NCI-H2196 (cell line): ENCODE measurements at regions not wholly inside any gene's neighbourhood (a gene's known extent, or its start where the extent isn't known, plus 50 kb on each side); places are given as distances from the start of the nearest gene placed in this dataset.

Experiments used
- DNase-seq: peaks from one replicate; lab custom pipeline; 2025; ENCODE audit not compliant: unreplicated experiment; lab: John Stamatoyannopoulos, UW

DNA sequence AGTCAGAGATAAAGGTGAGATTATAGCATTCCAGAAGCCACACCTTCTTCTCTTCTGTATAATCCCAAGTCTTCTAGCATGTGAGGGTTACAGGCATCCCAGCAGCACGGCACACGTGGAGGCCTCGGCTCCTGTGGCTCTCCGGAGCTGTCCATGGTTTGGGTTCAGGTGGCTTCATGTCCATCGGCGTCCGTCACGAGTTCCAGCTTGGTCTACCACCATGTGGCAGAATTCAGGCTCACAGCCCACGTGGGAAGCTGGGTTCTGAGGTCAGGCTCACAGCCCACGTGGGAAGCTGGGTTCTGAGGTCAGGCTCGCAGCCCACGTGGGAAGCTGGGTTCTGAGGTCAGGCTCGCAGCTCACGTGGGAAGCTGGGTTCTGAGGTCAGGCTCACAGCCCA lies 378.3 kb upstream of the SALL3 start:
- no peak for DNase-seq

DNA sequence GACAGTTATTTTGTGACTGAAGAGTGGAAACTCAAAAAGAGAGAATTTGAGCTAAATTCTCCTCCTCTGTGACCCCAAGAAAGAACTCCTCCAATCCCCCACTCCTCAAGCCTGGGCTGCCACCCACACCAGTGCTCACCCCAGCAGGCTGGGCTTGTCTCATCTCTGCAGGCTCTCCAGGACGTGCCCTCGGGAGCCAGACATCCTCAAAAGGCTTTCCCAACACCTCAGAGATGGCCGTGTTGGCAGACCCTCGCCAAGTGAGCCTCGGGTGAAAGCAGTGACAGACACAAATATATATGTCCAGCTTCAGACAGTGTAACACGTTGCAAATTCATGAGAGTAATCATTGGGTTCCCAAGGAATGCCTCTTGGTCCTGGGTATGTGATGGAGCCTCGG lies 377.7 kb upstream of the SALL3 start:
- DNase-seq = no peak

DNA sequence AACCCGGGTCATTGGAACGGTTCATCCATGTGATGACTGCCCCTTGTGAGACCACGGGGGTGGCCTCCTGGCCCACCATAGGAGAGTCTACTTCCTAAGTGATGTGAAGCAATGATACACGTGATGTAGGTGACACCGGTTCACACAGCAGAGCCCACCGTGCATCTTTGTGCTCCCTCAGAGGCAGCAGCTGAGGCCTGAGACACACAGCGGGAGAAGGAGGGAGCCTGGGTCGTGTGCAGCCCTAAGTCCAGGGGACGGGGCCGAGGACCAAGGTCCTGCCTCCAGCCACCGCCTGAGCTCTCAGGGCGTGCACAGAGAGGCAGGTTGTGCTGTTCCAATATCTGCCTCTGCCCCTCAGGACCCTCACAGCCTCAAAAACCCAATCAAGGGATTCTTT lies 377.2 kb upstream of the SALL3 start:
- no peak for DNase-seq

DNA sequence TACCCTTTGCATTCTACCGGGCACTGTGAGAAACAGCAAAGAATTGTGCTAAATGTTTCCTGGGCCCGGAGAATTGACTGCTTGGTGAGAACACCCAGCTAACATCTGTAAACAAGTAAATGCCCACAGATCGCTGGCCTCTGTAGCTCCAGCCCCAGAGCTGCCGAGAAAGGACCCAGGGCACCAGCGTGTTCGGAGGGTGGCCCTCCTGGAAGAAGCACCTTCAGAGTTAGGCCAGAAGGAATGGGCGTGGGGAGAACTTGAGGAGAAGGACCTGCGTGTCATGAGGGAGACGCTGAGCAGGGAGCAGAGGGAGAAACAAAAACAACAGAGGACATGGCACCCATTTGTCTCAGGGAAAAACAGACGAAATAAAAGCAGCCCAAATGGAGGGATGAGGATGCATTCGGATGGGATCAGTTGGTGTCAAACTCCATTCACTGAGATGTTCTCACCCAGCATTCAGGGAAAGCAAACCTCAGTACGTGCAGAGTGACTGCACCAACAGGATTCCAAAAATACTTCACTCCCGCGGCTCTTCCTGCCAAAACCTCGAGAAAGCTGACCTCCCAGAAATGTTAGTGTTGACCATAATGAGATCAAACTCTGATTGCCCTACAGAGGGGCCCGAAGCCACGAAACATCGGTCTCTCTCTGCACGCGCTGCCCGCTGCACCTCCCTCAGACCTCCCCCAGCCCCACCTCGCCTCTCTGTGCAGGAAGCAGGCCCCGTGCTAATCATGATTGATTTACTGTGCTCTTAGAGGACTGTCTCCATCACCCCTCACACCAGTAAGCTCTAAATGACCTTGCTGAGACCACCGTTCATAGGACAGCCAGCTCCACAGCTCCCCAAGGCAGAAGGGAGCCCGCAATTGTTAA lies 376.3 kb upstream of the SALL3 start:
- DNase-seq = no peak

DNA sequence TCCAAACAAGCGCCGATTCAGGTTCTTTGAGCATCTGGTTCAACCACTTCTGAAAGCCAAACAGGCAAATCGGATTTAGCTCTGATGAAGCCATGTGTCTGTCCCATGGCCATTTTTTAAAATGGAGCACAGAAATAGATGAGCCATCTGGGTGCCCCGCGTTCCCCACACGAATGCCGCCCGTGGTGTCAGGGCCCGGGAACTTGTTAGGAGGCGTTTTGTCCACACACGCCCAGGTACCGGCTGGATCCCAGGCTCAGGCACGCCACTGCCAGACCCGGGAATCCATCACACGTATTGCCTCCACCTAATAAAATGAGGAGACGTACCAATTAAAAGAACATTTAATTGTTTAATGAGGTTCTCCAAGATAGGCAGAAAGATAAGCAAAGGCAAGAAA lies 374.4 kb upstream of the SALL3 start:
- DNase-seq = no peak

DNA sequence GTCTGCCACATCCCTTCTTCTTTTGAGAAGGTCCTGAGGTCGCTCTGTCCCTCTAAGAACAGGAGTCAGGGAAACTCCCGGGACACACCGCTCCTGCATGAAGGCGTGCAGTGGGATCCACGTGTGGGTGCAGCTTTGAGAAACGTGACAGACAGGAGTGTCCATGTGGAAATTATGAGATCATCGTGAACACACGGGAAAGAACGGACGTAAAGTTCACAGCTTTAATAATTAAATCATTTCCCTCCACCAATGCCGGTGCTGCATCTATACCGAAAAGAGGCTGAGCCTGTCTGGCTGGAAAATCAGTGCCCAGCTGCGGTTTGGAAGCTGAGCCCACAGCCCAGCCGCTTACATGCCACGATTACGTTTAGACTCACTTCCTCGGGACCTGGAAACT lies 372.4 kb upstream of the SALL3 start:
- DNase-seq = no peak

DNA sequence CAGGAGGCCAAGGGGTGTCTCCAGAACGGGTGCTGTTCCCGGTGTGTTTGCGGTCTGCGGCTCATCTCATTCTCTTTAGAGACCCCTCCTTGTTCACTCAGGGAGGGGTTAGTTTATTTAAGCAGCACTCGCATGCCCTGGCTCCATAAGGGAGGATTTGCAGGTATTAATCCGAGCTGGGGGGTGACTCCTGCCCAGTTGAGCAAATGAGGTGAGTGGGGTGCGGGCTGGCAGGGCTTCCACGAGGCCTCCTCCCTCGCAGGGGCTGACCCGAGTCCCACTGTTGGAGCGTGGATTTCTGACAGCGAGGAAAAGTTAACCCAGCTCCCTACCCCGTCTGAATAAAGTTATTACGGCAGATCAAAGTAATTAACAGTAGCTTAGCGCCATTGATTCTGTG lies 371.8 kb upstream of the SALL3 start:
- DNase-seq = no peak

DNA sequence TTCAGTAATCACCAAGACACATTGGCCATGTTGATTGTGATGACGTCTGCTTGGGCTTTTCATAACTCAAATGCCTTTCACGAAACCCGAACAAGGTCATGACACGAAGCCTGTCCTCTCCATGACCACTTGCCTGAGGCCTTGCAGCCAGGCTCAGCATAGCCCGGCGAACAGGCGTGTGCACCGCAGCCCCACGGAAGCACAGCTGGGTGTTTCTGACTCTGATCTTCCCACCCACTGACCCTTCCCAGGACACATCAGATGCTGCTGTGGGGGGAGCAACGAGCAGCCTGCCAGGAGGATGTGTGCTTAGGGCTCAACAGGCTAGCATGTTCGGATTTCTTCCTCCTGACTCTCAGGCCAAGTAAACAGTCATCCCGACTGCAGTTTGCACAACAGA lies 369.4 kb upstream of the SALL3 start:
- DNase-seq = no peak

DNA sequence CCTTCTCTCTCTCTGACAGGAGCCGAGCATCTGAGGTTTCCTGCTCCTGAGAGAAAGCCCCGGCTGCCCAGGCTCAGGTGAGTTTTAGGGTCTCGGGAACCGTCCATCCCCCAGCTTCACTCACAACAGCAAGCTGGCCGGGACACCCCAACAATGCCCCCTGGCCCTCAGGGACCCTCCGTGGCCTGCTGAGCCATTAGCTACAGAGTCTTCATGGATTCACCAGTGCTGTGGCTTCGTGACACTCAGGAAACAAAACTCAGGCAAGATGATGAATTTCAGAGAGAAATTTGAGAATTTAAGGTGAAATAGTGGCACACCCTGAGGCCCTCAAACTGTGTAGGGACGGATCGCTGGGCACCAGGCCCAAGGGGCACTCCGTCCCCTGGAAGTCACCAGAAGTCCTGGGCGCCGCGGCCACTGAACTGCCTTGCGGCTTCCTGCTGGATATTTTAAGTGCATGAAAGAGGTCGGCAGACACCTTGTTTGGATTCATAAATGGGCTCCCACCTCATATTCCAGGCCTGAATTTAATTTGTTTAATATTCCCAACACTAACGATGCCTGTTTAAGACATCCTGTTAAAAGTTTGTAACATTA lies 368.3 kb upstream of the SALL3 start:
- DNase-seq = no peak

DNA sequence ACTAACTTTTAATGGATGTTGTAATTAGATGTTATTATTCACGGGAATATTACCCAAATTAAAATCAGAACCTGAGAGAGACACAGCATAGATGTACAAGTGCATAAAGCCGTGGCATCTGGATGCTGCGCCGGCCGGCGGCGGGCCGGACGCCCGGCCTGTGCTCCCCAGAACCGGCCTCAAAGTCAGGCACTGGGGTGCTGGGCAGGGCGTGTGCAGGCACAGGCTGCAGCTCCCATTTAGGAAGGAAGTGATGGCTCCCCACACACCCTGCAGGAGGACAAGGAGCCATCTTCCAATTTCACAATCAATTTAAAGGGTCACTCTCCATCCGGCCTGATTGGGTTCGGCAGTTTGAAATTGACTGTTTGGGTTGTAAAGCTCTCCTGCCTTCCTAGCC lies 367.7 kb upstream of the SALL3 start:
- no peak for DNase-seq

DNA sequence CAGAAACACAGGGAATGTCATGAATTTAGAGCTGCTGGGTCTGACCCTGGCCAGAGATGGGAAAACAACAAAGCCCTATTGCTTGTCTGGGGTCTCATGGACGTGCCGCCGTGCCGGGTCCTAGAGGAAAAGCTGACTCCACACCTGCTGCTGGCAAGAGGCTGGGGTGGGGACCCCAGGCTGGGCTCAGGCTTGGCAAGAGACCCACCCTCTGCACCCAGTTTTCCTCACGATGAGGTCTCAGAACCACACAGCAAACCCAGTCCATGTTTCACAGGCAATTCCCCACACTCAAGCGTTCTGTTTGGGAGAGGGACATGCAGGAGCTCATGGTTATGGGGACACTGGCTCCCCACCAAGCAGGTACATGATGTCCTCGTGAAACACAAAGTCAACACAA lies 367.3 kb upstream of the SALL3 start:
- no peak for DNase-seq

DNA sequence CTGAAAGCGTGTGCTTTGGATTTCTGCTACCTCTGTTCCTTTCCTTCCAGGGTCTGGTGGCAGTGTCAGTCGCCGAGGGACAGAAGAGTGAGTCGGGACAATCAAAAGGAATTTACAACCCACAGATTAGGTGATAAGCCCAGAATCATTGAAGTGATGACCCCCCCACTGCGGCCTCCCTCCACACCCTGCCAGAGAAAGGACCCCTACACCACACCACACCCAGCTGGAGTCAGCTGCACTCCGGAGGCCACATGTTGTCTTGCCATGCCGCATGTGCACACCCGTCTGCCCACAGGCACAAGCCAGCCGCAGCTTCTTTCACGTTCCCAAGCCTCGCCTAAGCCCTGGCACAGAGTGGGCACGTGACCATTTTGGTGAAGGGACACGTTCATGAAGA lies 366.8 kb upstream of the SALL3 start:
- DNase-seq = no peak

DNA sequence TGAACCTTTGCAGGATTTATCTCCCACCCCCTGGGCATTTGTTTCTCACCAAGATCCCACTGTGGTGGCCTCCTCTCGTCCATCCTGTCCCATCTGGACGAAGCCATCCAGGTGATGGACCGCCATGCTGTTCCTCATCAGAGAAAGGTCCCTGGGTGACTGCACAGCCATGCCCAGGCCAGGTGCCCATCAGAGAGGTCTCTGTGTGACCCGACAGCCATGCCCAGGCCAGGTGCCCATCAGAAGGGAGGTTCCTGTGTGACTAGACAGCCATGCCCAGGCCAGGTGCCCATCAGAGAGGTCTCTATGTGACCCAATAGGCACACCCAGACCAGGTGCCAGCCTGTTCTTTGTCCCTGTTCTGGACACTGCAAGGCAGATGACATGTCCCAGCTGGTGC lies 360.9 kb upstream of the SALL3 start:
- no peak for DNase-seq

DNA sequence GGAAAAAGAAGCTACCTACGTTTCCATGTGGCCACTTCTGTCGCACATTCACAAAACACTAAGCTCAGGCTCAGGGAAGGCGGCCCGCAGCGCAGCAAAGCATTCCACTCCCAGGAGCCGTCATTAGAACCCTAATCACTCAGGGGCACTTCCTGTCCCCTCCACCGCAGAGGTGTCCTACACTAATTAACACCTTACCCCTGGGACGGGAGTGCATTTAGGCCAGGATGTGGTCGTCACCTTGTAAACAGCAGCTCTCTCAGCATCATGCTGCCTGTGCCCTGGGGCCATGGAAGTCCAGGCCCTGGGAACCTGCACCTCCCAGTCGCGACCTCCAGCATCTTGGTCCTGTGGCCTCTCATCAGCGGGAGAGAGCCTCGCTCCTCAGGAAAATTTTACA lies 359.8 kb upstream of the SALL3 start:
- no peak for DNase-seq

DNA sequence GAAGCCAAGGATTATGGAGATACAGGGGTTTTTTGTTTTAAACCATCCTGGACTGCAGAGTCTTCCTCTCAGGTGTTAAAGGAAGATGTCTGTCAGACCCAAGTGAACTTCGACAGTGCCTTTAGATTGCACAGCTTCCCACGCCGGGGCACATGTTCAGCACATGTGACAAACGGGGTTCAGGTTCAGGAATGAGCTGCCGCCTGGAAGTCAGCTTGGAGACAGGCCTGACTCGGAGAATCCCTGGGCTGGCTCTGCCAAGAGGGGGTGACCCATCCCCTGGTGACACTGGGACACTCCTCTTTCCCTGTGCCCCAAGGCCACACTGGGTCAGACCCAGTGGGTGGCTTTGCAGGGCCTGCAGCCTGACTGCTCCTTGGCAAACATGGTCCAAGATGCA lies 359.3 kb upstream of the SALL3 start:
- DNase-seq = no peak

DNA sequence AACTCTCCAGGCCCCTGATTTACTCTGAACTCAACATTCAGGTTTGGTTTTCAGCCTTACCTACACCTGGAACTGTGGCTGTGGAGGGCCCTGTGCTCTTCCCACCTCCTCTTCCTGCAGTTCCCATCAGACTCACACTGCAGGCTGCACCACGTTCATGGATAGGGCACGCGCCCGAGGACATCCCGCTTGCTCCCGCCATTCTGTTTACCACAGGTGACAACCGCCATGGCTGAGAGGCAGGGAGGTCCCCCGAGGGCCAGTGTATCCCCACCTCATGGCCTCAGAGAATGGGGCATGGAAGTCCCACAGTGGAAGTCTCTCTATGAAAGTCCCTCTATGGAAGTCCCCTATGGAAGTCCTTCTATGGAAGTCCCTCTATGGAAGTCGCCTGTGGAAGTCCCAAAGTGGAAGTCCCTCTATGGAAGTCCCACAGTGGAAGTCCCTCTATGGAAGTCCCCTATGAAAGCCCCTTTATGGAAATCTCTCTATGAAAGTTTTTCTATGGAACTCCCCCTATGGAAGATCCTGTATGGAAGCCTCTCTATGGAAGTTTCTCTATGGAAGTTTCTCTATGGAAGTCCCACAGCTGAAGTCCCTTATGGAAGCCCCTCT lies 358.4 kb upstream of the SALL3 start:
- no peak for DNase-seq

DNA sequence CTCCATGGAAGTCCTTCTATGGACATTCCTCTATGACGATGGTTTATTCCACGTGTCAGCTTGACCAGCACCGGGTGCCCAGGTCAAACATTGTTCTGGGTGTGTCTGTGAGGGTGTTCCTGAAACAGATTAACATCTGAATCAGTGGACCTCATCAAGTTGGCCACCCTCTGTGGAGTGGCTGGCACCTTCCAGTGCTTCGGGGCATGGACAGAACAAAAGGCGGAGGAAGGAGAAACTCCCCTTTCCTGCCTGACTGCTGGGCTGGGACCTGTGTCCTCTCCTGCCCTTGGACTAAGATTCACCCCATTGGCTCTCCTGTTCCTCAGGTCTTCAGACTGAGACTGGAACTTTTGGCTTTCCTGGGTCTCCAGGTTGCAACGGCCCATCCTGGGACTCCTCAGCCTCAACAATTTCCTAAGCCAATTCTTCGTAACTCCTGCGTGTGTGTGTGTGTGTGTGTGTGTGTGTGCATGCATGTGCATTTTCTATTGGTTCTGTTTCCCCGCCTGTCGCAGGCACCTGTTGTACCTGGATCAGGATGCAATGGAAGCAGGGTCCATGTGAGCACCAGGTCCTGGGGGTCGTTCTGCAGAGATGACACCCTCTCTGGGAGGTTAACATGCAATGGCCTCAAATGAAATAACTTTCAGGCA lies 357.2 kb upstream of the SALL3 start:
- DNase-seq = no peak

DNA sequence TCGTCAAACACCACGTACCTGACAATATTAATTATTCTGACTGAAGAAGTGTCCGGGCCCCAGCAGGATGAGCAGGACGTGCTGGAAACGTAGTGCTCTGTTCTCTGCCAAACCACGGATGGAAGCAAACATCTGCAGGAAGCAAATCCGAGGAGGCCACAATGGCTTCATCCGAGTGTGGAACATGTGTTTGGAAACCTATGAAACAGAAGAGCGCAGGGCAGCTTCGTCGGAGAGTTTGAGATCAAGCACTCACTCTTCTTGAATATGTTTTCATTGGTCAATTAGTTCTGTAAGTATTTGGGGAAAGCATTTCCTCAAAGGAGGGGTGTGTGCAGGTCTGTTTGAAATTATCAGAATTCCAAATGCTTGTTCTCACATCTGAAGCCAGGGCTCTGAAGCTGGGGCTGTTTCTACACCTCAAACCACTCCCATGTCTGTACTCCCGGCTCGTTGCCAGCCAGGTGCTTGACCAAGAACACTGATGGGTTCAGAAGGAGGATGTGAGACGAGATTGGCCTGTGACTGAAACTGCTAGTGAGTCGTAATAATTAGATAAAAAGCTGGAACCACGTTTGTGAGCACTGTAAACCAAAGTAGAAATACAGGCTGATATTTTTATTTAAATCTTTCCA lies 356.6 kb upstream of the SALL3 start:
- DNase-seq = no peak

DNA sequence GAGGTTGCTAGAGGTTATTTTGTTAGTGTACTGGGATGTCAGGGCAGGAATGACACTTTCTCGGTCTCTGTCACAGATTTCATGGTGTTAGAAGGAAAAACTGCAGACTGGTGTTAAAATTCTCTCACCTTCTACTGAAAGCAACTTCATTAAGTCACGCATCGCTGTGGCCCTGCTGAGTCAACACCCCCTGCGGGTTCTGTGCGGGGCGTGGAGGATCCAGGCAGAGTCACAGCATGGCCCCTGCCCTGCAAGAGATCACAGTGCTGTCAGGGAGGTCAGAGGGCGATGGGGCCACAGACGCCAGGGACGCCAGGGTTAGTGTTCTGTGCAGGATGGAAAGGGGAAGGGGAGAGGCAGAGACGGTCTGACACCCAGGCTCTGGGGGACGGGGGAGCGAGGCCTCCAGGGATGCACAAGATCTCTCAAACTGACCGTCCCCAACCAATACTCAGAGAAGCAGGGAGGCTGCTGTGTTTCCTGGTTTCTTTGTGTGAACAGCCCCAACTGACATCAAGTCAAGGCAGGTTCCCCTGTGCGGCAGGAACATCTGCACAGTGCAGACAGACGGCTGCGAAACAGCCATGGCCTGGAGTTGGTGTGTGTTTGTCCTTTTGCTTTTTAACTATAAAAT lies 354.9 kb upstream of the SALL3 start:
- DNase-seq = no peak

DNA sequence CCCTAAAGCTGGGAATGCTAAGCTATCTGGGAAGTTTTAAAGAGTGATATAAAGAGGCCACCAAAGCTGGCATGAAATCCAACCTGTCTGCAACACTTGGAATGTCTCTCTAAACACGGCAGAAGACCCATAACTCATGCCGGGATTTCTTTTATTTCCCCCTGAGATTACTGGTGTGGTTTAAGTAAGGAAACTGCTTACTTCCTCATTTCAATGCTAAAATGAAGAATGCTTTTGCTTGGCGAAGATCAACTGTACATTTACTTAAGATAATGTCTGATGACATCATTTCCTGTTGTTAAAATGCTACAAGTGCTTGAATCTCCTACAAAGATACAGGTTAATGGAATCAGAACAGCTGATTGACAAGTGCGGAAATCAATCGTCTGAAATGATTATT lies 353.8 kb upstream of the SALL3 start:
- no peak for DNase-seq
